Hepatocyte (in vitro differentiated cells): ENCODE measurements at regions not wholly inside any gene's neighbourhood (a gene's known extent, or its start where the extent isn't known, plus 50 kb on each side); places are given as distances from the start of the nearest gene placed in this dataset.
"Not testable (repeated sequence)": the region's sequence is repeated elsewhere in the genome, so short reads cannot be mapped to it uniquely, and the experiment has no call there.

Source experiments
- EZH2 ChIP-seq: fragments of 200-600 bp; sonication (generic); IDR thresholded peaks from 2 replicates; pipeline ENCODE4 v1.6.1; 2016; ENCODE audit warnings: antibody characterized with exemption, mild to moderate bottlenecking, borderline replicate concordance
- EZH2phosphoT487 ChIP-seq: fragments of 200-600 bp; sonication (generic); IDR thresholded peaks from one replicate; pipeline ENCODE4 v1.6.1; 2018; ENCODE audit warnings: antibody characterized with exemption, mild to moderate bottlenecking, low read depth, moderate library complexity; ENCODE audit not compliant: unreplicated experiment, severe bottlenecking
- TF ChIP-seq, protein P1 (sequence below): fragments of 200-600 bp; sonication (generic); IDR thresholded peaks from 2 replicates; pipeline ENCODE4 v1.5.1; 2016; ENCODE audit warnings: antibody characterized with exemption, mild to moderate bottlenecking; ENCODE audit not compliant: poor library complexity

DNA sequence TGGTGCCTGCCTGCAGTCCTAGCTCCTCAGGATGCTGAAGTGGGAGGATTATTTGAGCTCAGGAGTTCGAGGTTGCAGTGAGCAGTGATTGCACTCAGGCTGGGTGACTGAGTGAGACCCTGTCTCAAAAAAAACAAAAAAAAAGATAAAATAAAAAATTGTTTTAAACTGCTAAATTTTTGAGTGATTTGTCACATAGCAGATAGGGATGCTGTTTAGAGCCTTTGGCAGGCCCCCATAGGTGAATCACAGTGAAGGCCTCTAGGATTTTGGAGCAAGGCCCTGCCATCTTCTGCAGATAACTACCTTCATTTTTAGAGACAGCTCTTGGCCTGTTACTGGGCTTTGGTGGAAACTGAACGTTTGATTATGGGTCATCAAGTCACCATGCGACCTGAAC, 151.6 kb downstream of the SKIDA1 start:
- TF ChIP-seq, protein P1, sequence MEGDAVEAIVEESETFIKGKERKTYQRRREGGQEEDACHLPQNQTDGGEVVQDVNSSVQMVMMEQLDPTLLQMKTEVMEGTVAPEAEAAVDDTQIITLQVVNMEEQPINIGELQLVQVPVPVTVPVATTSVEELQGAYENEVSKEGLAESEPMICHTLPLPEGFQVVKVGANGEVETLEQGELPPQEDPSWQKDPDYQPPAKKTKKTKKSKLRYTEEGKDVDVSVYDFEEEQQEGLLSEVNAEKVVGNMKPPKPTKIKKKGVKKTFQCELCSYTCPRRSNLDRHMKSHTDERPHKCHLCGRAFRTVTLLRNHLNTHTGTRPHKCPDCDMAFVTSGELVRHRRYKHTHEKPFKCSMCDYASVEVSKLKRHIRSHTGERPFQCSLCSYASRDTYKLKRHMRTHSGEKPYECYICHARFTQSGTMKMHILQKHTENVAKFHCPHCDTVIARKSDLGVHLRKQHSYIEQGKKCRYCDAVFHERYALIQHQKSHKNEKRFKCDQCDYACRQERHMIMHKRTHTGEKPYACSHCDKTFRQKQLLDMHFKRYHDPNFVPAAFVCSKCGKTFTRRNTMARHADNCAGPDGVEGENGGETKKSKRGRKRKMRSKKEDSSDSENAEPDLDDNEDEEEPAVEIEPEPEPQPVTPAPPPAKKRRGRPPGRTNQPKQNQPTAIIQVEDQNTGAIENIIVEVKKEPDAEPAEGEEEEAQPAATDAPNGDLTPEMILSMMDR: not testable (repeated sequence)
- not testable (repeated sequence) for TF ChIP-seq EZH2, EZH2phosphoT487
